ENCODE measurements at regions not wholly inside any gene's neighbourhood (a gene's known extent, or its start where the extent isn't known, plus 50 kb on each side); places are given as distances from the start of the nearest gene placed in this dataset.

DNA sequence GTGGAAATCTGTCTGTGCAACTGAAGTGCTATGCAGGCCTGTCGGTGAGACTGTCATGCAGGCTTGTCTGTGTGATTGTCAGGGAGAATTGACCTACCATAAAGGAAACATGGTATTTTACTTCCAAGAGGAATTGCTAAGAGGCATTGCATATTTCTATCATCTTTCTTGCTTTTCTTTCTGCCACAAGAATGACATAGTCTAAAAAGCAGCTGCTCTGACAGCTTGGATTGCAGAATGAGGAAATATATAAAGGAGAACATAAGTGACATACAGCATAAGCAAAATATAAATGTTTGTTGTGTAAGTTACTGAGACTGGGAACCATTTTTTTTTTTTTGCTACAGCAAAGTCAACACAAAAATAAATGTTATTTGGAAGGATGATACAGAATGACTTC lies 105.1 kb downstream of the MANEA start:
- no peaks in the 10 kb centered on the region for H3K4me1 ChIP-seq (replicated peaks in 1 of 2; ENCODE audit: control insufficient read depth in 2 of 2, insufficient read depth in 2 of 2, low read length in 2 of 2)
- H3K9me1 ChIP-seq (ENCODE audit: control insufficient read depth, insufficient read depth, low read length): no peaks in the 10 kb centered on the region
- H3K4me2 ChIP-seq (ENCODE audit: insufficient read depth, low read length): no peak overlapping the region
- no peak for DNase-seq (ENCODE audit: extremely low read depth in 1 of 4, low spot score in 3 of 4)
- ChIA-PET POLR2A (no interaction called here), CTCF (ENCODE audit: low intra/inter-chr PET ratio) (no interaction called here)
- no peaks in the 10 kb centered on the region for H4K20me1 ChIP-seq (replicated peaks; ENCODE audit: control insufficient read depth, insufficient read depth, low read length)
- H3K9ac ChIP-seq (ENCODE audit: insufficient read depth in 1 of 2, low read depth in 2 of 2, low read length in 2 of 2): no peak overlapping the region
- H3K9me3 ChIP-seq (replicated peaks; ENCODE audit: control insufficient read depth, insufficient read depth, low read depth, low read length): no peaks in the 10 kb centered on the region
- H3K4me3 ChIP-seq: no peak overlapping the region
- intact Hi-C loops (cut with micrococcal nuclease) (no loop called here), in situ Hi-C loops (cut with MboI) (no loop called here)
- FAIRE-seq: no peak
- no peaks in the 10 kb centered on the region for H3K79me2 ChIP-seq (ENCODE audit: control insufficient read depth, insufficient read depth, low read length)
- H2AFZ ChIP-seq (ENCODE audit: low read depth, low read length): no peak overlapping the region
- BruUV-seq (replicated peaks): no TSS peak
- no peak for ATAC-seq
- H3K36me3 ChIP-seq (ENCODE audit: control insufficient read depth, insufficient read depth, low read length): no peaks in the 10 kb centered on the region
- no peak for TF ChIP-seq ZNF507 (tag; conservative IDR thresholded peaks at IDR 0.05)
- no peak for TF ChIP-seq ZKSCAN8 (CRISPR knock-in tag; IDR thresholded peaks at IDR 0.05)
- no peak for TF ChIP-seq MTA1 (IDR thresholded peaks at IDR 0.05; ENCODE audit: borderline replicate concordance)
- no peak for TF ChIP-seq TRIM24 (IDR thresholded peaks at IDR 0.05)
- TF ChIP-seq, protein P1, sequence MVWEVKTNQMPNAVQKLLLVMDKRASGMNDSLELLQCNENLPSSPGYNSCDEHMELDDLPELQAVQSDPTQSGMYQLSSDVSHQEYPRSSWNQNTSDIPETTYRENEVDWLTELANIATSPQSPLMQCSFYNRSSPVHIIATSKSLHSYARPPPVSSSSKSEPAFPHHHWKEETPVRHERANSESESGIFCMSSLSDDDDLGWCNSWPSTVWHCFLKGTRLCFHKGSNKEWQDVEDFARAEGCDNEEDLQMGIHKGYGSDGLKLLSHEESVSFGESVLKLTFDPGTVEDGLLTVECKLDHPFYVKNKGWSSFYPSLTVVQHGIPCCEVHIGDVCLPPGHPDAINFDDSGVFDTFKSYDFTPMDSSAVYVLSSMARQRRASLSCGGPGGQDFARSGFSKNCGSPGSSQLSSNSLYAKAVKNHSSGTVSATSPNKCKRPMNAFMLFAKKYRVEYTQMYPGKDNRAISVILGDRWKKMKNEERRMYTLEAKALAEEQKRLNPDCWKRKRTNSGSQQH (CRISPR knock-in tag; IDR thresholded peaks at IDR 0.05): no peak
- TF ChIP-seq, protein P2, sequence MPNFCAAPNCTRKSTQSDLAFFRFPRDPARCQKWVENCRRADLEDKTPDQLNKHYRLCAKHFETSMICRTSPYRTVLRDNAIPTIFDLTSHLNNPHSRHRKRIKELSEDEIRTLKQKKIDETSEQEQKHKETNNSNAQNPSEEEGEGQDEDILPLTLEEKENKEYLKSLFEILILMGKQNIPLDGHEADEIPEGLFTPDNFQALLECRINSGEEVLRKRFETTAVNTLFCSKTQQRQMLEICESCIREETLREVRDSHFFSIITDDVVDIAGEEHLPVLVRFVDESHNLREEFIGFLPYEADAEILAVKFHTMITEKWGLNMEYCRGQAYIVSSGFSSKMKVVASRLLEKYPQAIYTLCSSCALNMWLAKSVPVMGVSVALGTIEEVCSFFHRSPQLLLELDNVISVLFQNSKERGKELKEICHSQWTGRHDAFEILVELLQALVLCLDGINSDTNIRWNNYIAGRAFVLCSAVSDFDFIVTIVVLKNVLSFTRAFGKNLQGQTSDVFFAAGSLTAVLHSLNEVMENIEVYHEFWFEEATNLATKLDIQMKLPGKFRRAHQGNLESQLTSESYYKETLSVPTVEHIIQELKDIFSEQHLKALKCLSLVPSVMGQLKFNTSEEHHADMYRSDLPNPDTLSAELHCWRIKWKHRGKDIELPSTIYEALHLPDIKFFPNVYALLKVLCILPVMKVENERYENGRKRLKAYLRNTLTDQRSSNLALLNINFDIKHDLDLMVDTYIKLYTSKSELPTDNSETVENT (CRISPR knock-in tag; IDR thresholded peaks at IDR 0.05): no peak
- TF ChIP-seq TSC22D4 (tag; IDR thresholded peaks at IDR 0.05): no peak
- no peak for TF ChIP-seq DNMT1 (IDR thresholded peaks at IDR 0.05)
- no peak for TF ChIP-seq RBM14 (IDR thresholded peaks at IDR 0.05; ENCODE audit: borderline replicate concordance, insufficient read depth, low read depth, low read length)
- no peak for TF ChIP-seq TAF7 (tag; IDR thresholded peaks at IDR 0.05)
- TF ChIP-seq ZNF197 (CRISPR knock-in tag; IDR thresholded peaks at IDR 0.05; ENCODE audit: low read depth): no peak
- TF ChIP-seq MXI1 (IDR thresholded peaks at IDR 0.05; ENCODE audit: low read depth, low read length): no peak
- no peak for TF ChIP-seq ZNF217 (CRISPR knock-in tag; IDR thresholded peaks at IDR 0.05)
- no peaks in the 10 kb centered on the region for H3K27me3 ChIP-seq (ENCODE audit: control insufficient read depth in 2 of 2, insufficient read depth in 2 of 2, low read length in 2 of 2)
- no peak overlapping the region for H3K27ac ChIP-seq (ENCODE audit: extremely low read depth, low read depth, low read length)
- WGBS (ENCODE audit: insufficient coverage, low coverage, missing lambda C conversion rate): 0% methylated on average over 1 of the region's 1 CpG
